GM12878 (cell line): ENCODE measurements at regions not wholly inside any gene's neighbourhood (a gene's known extent, or its start where the extent isn't known, plus 50 kb on each side); places are given as distances from the start of the nearest gene placed in this dataset.

Source experiments
- ATAC-seq: fragments of 200-7000 bp; cut with Tn5 transposase; 3 replicates; pipeline ENCODE4 v1.9.1; 2020; ENCODE audit warnings: mild to moderate bottlenecking, moderate library complexity
- BruUV-seq: library from RNA; stranded (reverse); fragments of 400-500 nt; replicated peaks from 2 replicates; lab custom pipeline; 2021; lab: Mats Ljungman, UMichigan
- CTCF ChIA-PET: fragments of 300-600 bp; sonication (Branson Sonifier 250); formaldehyde crosslinking; extraction: SDS; loops from one replicate; lab custom pipeline; 2021; ENCODE audit warnings: inconsistent platforms; lab: Yijun Ruan, JAX
- POLR2A ChIA-PET: fragments of 350-600 bp; formaldehyde crosslinking; extraction: SDS; loops from one replicate; lab custom pipeline; 2021; ENCODE audit warnings: inconsistent platforms; lab: Charles Lee
- RAD21 ChIA-PET: fragments of 300-600 bp; sonication (Branson Sonifier 250); formaldehyde crosslinking; loops from one replicate; lab custom pipeline; 2023; ENCODE audit warnings: antibody characterized with exemption; ENCODE audit not compliant: unreplicated experiment; lab: Charles Lee
- SMC1A ChIA-PET: fragments of 300-600 bp; sonication (Branson Sonifier 250); formaldehyde crosslinking; loops from one replicate; lab custom pipeline; 2023; ENCODE audit not compliant: unreplicated experiment, uncharacterized antibody; lab: Charles Lee
- DNase-seq: peaks from one replicate; pipeline ENCODE4 v3.0.0-alpha.2; 2011; ENCODE audit warnings: low read depth, low spot score
- FAIRE-seq: peaks from 3 replicates; lab custom pipeline; 2011; peaks lifted over from hg19 to GRCh38; lab: Jason Lieb, UNC
- H2AFZ ChIP-seq: 2 replicates; pipeline ENCODE4 v1.6.0; 2011; ENCODE audit warnings: low read depth, low read length, control low read depth; ENCODE audit not compliant: control insufficient read depth
- H3K27ac ChIP-seq: 2 replicates; pipeline ENCODE4 v1.5.1; 2011; ENCODE audit warnings: control low read depth; ENCODE audit not compliant: control insufficient read depth, insufficient read depth
- H3K27me3 ChIP-seq, 2 experiments: replicated peaks in 1 of 2; 2 replicates each; pipeline versions ENCODE4 v1.6.0 to v1.6.1; 2011; ENCODE audit warnings: low read length in 1 of 2; ENCODE audit not compliant: control insufficient read depth in 2 of 2, insufficient read depth in 2 of 2
- H3K36me3 ChIP-seq, 2 experiments: 2 replicates each; pipeline ENCODE4 v1.5.1; 2011; ENCODE audit warnings: low read length in 1 of 2; ENCODE audit not compliant: control insufficient read depth in 2 of 2, insufficient read depth in 2 of 2
- H3K4me1 ChIP-seq: 2 replicates; pipeline ENCODE4 v1.6.1; 2011; ENCODE audit warnings: mild to moderate bottlenecking, low read length, moderate library complexity, mixed read lengths; ENCODE audit not compliant: control insufficient read depth, insufficient read depth
- H3K4me2 ChIP-seq: 2 replicates; pipeline ENCODE4 v1.6.0; 2011; ENCODE audit warnings: control low read depth; ENCODE audit not compliant: control insufficient read depth, insufficient read depth
- H3K4me3 ChIP-seq: fragments of 200-600 bp; sonication (generic); 2 replicates; pipeline ENCODE4 v1.5.1; 2016
- H3K79me2 ChIP-seq: 2 replicates; pipeline ENCODE4 v1.6.0; 2011; ENCODE audit warnings: low read length; ENCODE audit not compliant: control insufficient read depth, insufficient read depth
- H3K9ac ChIP-seq: 2 replicates; pipeline ENCODE4 v1.8.0; 2011; ENCODE audit warnings: low read length, control low read depth, mixed read lengths; ENCODE audit not compliant: control insufficient read depth, insufficient read depth
- H3K9me3 ChIP-seq: replicated peaks from 3 replicates; pipeline ENCODE4 v1.5.1; 2011; ENCODE audit warnings: mild to moderate bottlenecking, low read length; ENCODE audit not compliant: control insufficient read depth, insufficient read depth
- H4K20me1 ChIP-seq: 2 replicates; pipeline ENCODE4 v1.6.0; 2011; ENCODE audit not compliant: control insufficient read depth, insufficient read depth
- CBX3 ChIP-seq: fragments of 200-600 bp; sonication (generic); IDR thresholded peaks from 2 replicates; pipeline ENCODE4 v1.6.1; 2016; ENCODE audit warnings: low read depth, borderline replicate concordance
- CREM ChIP-seq: IDR thresholded peaks from 2 replicates; pipeline ENCODE4 v1.6.1; 2014; ENCODE audit warnings: antibody characterized with exemption, low read depth
- MEF2A ChIP-seq: IDR thresholded peaks from 2 replicates; pipeline ENCODE4 v1.6.1; 2011; ENCODE audit warnings: low read depth, mild to moderate bottlenecking, low read length, moderate library complexity; ENCODE audit not compliant: insufficient read depth
- MLLT1 ChIP-seq: fragments of 450-650 bp; IDR thresholded peaks from 2 replicates; pipeline ENCODE4 v1.6.1; 2016; ENCODE audit warnings: mild to moderate bottlenecking
- PML ChIP-seq: IDR thresholded peaks from 2 replicates; pipeline ENCODE4 v1.6.1; 2012; ENCODE audit warnings: low read length, inconsistent platforms
- RELB ChIP-seq: fragments of 450-650 bp; IDR thresholded peaks from 2 replicates; pipeline ENCODE4 v1.6.1; 2017; ENCODE audit warnings: low read depth, mild to moderate bottlenecking, moderate library complexity
- SIX5 ChIP-seq: IDR thresholded peaks from 2 replicates; pipeline ENCODE4 v1.6.1; 2011; ENCODE audit warnings: mild to moderate bottlenecking, low read depth, low read length, moderate library complexity; ENCODE audit not compliant: severe bottlenecking
- TCF7 ChIP-seq: IDR thresholded peaks from 2 replicates; pipeline ENCODE4 v1.6.1; 2014; ENCODE audit warnings: antibody characterized with exemption, borderline replicate concordance
- ZBTB11 ChIP-seq: fragments of 450-650 bp; formaldehyde crosslinking; IDR thresholded peaks from 2 replicates; pipeline ENCODE4 v1.5.0; 2022; ENCODE audit warnings: mild to moderate bottlenecking, missing genetic modification characterization
- whole genome bisulfite sequencing: methylation state at CpG from one replicate; pipeline ENCODE4 v1.1.6; 2016; ENCODE audit warnings: low lambda C conversion rate; ENCODE audit not compliant: insufficient replicate concordance, insufficient coverage; ENCODE audit errors: missing lambda C conversion rate; 5-methylcytosine and 5-hydroxymethylcytosine counted together
- in situ Hi-C: fragments of 300-500 bp; cut with MboI; formaldehyde crosslinking; loops from 9 replicates; pipeline ENCODE4 v1.14.3; 2018; ENCODE audit warnings: mixed read lengths
- intact Hi-C: fragments of 100-400 bp; cut with micrococcal nuclease; formaldehyde crosslinking; loops from one replicate; pipeline ENCODE4 v1.14.2; 2022; ENCODE audit not compliant: unreplicated experiment

- TF ChIP-seq MEF2A = no peak
- TF ChIP-seq SIX5 = no peak
Measured at GRCh38 chr12:14111230-14111865, 129.9 kb upstream of the GRIN2B start (continued).

GRCh38 chr12:14113031-14113430 is 131.6 kb upstream of the GRIN2B start:
- no peak for FAIRE-seq
- TF ChIP-seq MLLT1 (no peak), ZBTB11 (CRISPR knock-in tag) (no peak), CREM (no peak), TCF7 (no peak), RELB (no peak), PML (no peak), CBX3 (no peak)
- TF ChIP-seq, all 136 proteins: peak for 0
- H4K20me1 ChIP-seq = no peaks in the 10 kb centered on the region
- 19% methylated on average over 1 of the region's 1 CpG for WGBS
- no peak overlapping the region for H3K9ac ChIP-seq
- no peak overlapping the region for H3K4me2 ChIP-seq
- no peaks in the 10 kb centered on the region; the same call in 1 of the 3 replicates for H3K9me3 ChIP-seq
- no peaks in the 10 kb centered on the region for H3K27me3 ChIP-seq
- ATAC-seq (no peak), DNase-seq (no peak)
- ChIA-PET CTCF (interaction anchor here (1.4 to 8.6 kb wide), 3 partner anchors 11 to 72 kb away, joined by 6 to 134 read pairs (median 17); no protein-coding TSS in a partner anchor), POLR2A (no interaction called here), RAD21 (no interaction called here), SMC1A (interaction anchor here (3.7 kb wide), 1 partner anchor 55 kb away, joined by 40 read pairs; no protein-coding TSS in a partner anchor)
- no peaks in the 10 kb centered on the region for H3K36me3 ChIP-seq
- no peak overlapping the region for H2AFZ ChIP-seq
- H3K79me2 ChIP-seq = no peaks in the 10 kb centered on the region
- H3K4me1 ChIP-seq = peaks cover 7% of the 10 kb centered on the region
- intact Hi-C loops (no loop called here), in situ Hi-C loops (loop anchor here (5.0 kb wide), 1 partner anchor 54 kb away; no protein-coding TSS in a partner anchor)
- no peak overlapping the region for H3K4me3 ChIP-seq
- no peak overlapping the region for H3K27ac ChIP-seq
- no TSS peak for BruUV-seq
